A673 (cell line): ENCODE measurements at regions not wholly inside any gene's neighbourhood (a gene's known extent, or its start where the extent isn't known, plus 50 kb on each side); places are given as distances from the start of the nearest gene placed in this dataset.

Source experiments
- CTCF ChIP-seq: fragments of 300-800, 200-600 bp; sonication (generic); conservative IDR thresholded peaks from 2 replicates; pipeline ENCODE4 v1.5.1; 2017; ENCODE audit warnings: low read depth, mild to moderate bottlenecking, antibody characterized with exemption, low read length, moderate library complexity, mixed read lengths
- EZH2 ChIP-seq: fragments of 200-600 bp; sonication (generic); IDR thresholded peaks from 2 replicates; pipeline ENCODE4 v1.6.1; 2017; ENCODE audit warnings: borderline replicate concordance, low read depth, mild to moderate bottlenecking, mixed read lengths, antibody characterized with exemption, low read length; ENCODE audit not compliant: poor library complexity, severe bottlenecking

GRCh38 chr16:86353948-86354347, 156.4 kb upstream of the FOXF1 start:
- TF ChIP-seq CTCF (no peak), EZH2 (no peak)
